ENCODE measurements at regions not wholly inside any gene's neighbourhood (a gene's known extent, or its start where the extent isn't known, plus 50 kb on each side); places are given as distances from the start of the nearest gene placed in this dataset.

DNA sequence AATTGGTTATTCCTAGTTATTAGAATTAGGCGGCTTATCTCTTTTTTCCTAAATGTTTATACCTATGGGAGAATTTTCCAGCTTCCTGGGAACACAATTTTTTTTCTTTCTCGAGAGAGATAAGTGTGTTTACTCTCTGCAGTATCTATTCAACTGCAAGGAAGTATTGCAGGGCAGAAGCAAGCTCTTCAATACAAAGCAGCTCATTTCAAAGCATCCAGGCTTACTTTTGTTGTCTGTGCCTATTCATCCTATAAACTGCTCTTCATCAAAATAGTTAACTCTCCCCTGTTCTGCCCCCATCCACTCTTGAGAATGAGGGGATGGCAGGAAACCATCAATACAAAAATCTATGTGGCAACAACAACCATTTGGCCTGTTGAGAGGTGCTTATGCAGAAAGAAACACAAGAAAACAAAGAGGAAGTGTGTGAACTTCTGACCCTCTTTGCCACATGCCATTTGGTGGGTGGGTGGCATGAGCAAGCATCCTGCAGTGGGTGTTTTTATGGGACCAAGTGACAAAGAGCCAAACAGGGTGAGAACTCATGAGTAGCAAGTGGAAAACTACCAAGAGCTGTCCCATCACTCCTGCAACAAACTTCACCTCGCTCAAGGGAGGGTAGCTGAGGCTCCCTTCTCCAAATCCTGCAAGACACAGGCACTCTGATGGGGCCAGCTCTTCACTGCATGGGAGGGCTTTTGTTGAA lies 50.6 kb upstream of the MRPS6 start:
- no peak for DNase-seq

DNA sequence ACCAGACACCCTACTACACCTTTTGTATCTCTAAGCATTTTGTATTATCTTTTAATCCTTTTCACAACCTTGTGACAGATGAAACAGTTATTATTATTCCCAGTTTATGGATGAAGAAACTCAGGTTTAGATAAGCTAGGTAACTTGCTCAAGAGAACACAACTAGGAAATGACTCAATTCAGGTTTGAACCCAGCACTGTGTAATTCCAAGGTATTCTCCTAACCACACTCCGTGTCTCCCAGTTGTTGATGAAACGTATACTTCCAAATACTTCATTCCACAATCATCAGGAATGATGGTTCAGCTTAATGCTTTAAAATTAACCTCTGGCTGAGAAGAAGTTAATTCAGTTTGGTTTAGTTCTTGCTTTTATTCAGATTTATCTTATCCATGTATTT lies 51.7 kb upstream of the MRPS6 start:
- DNase-seq: no peak

DNA sequence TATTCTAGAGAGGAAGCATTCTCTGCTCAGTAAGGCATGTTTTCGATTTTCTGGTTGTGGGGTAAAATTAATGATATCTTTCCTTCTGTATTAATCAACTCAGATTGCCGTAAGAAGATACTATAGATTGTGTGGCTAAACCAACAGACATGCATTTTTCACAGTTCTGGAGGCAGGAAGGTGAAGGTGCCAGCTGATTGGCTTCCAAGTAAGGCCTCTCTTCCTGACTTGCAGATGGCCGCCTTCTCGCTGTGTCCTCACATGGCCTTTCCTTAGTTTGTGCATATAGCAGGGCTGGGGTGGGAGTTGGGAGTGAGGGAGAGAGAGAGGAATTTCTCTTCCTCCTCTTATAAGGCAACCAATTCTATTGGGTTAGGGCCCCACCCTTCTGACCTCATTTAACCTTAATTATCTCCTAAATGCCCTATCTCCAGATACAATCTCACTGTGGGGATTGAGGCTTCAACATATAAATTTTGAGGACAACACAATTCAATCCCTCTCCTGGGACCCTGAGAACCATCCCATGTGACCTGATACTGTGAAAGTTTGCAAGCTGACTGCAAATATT lies 52.3 kb upstream of the MRPS6 start:
- no peak for DNase-seq

DNA sequence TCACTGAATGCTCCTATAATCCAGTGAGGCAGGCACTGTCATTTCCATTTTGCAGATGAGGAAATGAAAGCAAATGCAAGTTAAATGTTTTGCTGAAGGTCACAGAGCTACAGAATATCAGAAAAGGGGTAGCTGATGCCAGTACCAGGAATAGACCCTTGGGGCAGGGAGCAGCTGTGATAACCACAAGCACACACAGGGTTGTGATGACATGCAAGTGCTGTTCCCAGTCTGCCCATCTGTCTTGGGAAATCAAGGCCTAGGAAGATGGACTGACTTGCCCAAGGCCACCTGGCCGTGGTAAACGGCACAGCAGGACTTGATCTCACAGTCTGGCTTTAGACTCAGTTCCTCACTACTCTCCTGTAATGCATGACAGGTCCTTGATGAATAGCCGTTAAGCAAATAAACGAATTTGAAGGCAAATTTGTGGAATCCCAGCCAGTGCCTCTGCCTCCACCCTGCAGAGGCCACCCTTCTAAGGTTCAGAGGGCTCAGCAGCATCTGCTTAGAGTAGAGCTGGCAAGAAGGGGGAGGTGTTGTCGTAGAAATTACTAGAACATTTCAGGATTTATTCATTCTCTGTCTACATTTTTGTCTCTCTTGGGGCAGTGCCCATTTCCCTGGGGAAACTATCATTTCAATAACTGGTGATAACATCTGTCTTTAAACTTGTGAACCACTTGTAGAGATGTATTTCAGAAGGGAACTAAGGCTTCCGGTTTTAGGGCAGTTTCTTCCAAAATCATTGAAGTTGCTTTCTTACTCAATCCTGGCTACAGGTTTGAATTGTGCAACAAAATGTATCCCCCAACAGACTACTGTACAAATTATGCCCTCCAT lies 53.2 kb upstream of the MRPS6 start:
- DNase-seq: no peak

DNA sequence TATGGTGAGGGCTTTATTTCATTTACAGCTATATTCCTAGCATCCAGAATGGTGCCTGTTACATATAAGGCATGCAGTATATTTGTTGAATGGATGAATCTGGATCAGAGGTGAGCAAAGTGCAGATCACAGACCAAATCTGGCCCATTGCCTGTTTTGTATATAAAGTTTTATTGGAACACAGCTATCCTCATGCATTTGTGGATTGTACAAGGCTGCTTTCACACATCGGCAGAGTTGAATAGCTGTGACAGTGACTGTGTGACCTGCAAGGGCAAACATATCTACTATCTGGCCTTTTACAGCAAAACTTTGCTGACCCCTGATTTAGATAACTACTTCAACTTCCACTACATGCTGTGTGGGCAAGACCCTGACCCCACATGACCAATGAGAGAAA lies 54.0 kb upstream of the MRPS6 start:
- DNase-seq: no peak

DNA sequence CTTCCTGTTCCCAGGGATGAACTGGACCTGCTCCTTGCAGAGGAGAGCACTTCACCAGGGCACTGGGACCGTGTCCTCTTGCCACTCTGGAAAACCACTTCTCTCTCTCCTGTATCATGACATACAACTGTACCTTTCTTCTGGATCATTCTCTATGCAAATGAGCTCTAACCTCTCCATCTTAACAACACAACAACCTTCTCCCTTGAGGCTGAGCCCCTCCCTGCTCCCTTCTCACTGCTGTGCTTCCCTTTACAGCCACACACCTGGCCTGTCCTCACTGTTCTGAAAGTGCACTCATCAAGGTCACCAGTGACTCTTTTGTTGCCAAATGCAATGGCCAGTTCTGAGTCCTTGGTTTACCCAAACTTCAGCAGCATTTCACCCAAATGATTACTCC lies 54.5 kb upstream of the MRPS6 start:
- DNase-seq: no peak

DNA sequence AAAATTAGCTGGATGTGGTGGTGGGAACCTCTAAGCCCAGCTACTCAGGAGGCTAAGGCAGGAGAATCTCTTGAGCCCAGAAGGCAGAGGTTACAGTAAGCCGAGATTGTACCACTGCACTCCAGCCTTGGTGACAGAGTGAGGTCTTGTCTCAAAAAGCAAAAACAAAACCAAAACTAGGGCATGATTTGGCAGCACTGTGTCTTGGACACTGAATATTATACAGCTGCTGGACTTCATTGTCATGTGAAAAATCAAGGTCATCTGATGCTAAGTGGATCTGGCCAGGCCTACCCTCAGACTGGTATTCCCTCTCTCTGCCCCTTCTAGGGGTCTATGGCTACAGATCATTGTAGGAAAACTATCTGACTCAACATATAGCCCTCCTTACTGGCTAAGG lies 55.2 kb upstream of the MRPS6 start:
- DNase-seq: no peak

DNA sequence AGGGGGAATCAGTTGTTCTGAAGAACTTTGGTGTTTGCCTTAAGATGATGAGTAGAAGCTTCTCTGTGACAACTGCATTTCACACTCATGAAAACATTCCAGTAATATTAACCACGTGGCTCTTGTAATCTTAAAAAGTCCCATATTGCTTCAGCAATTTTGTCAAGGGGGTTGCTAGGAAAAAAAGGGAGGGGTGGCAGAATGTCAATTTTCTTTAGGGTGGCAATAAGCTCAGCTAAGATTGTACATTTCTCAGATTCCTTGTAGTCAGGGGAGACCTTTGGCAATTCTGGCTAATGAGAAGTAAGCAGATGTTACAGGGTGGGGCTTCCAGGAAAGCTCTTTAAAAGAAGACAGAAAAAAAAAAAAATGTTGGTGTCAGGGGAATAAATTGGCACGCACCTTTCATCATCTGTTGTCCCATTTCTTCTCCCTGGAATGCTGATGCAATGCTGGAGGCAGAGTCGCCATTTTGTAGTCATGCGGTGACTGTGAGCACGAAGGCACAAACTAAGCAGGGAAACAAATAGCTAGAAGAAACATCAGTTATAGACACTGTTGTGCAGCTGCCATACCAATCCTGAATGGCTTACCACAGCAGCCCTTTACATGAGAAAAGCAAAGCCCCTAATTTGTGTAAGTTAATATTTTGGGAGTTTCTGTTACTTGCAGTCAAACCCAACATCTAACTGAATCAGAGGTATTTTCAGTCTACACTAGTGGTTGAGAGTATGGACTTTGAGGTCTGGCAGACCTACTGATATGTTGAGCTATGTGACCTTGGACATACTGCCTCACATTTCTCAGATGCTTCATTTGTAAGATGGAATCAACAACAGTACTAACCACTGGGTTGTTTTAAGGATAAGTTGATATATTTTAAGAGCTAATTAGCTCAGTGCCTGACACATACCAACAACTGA lies 56.1 kb upstream of the MRPS6 start:
- DNase-seq: no peak

DNA sequence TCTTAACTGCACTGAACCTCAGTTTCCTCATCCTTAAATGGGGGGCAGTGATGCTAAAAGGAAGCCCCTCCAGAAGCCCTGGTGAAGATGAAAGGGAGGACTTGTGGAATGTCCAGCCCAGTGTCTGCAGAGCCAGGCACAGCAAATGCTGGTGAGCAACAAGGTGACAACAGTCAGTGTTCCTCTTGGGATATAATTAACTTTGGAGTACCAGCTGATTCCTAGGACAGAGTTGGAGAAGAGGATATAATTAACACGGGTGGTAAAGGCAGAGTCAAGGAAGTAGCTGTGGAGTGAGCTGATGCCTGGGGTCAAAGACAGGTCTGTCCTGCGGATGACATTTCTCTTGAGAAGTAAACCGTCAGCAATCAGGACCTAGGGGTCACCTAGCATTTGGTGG lies 60.7 kb upstream of the MRPS6 start:
- DNase-seq: no peak

DNA sequence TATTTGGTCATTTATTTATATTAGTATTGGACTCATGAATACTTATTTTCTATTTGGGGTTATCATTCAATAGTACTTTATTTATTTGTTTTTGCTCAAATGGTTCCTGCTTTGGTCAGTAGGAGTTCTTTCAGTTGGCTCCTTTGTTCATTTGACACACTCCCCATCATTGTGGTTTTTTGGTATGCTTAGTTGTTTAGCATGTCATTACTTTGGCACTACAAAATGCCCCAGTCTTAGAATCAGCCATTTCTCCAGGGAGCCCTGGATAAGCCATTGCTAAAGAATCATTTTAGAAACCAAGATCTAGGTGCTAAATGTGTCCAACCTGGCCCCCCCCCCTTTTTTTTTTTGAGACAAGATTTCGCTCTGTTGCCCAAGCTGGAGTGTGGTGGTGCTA lies 61.7 kb upstream of the MRPS6 start:
- DNase-seq: no peak

DNA sequence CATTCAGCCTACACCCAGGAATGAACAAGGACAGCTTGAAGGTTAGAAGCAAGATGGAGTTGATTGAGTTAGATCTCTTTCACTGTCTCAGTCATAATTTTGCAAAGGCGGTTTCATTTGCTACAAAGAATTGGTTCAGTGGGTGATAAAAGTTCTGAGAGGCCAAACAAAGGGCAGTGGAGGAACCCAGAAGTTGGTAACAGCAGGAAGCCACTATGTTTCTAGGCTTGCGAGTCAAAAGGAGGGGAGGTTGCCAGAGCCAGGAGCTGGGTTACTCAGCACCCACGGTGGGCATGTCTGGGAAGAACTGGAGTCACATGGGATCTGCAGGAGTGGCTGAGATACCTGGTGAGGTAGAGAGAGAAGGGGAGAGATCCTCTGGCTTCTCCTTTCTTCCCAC lies 64.2 kb upstream of the MRPS6 start:
- DNase-seq: no peak

DNA sequence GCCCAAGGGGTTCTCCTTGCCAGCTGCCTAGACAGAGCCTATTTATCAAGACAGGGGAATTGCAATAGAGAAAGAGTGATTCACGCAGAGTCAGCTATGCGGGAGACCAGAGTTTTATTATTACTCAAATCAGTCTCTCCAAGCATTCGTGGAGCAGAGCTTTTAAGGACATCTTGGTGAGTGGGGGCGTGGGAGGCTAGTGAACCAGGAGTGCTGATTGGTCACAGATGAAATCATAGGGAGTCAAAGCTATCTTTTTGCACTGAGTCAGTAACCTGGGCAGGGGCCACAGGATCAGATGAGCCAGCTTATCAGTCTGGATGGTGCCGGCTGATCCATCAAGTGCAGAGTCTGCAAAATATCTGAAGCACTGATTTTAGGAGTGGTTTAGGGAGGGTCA lies 64.8 kb upstream of the MRPS6 start:
- DNase-seq: no peak

DNA sequence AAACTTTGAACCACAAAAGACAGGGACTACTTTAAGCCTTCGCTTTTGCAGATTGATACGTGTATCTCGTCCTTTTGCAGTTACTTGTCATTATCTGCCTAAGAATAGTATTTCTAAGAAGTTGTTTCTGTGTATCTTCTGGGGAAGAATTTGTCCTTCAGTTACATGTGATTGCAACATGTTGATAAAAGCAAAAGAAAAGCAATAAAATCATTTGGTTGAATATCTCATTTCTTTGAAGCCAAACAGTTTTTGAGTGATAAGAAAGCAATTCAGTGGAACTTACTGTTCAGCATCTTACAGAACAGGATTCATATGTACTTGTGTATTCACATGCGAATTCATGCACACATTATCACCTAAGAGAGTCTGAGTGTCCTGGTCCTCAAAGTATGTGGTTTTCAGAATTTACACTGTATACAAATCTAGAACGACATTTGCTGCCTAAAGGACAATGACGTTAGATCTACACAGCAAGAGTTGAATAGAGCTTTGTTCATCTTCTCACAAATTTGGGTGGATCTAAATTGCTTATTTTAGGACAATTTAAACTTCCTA lies 66.7 kb upstream of the MRPS6 start:
- DNase-seq: no peak

DNA sequence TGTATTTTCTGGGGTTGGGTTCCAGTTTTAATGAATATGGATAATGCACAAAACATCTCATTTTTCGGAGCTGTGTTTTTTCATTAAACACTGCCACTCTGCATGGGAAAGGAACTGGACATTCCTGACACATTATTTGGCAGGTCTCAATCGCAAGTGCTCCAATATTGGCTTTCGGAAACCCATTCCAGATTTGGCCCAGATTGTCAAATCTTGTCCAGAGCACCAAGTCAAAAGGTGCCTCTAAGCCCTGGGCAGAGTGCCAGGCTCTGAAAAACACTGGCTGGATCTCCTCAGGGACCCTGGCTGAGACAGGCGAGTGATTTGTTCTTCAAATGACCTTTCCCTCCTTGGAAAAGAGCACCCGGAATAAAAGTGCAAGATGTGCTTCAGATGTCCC lies 68.4 kb upstream of the MRPS6 start:
- DNase-seq: no peak

DNA sequence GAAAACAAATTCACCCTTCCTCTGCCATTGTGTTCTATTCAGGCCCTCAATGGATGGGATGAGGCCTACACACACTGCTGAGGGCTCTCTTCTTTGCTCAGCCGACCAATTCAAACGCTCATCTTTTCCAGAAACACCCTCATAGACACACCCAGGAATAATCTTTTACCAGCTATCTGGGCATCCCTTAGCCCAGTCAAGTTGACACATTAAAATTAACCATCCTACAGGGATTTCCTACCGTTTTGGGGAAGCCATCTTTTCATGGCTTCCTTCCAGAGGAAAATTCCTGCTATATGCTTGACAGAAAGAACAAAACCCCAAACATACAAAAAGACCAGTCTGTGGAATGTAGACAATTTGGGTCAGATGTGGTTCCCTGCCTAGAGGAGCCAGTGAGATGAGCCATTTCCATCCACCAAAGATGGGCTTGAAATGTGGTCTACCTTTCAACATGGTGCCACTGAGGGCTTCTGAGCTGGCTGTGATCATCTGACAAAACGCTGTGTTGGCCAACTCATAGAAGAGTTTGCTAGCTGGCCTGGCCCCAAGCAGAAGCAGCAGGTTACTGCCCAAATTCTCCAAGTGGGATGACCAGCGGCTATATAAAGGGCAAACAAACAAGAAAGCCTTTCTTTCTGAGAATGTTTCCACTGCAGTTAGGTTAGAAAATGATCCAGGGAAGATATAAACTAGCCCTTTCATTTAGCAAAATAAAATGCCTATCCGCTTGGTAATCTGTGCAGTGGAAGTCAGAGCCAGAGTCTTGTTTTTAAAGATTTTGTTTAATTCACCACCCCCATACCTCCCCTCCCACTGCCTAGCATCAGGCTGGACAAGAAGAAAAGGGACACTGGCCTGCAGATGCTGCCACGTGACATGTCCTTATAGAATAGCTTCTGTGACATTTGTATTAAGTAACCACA lies 69.1 kb upstream of the MRPS6 start:
- no peak for DNase-seq

DNA sequence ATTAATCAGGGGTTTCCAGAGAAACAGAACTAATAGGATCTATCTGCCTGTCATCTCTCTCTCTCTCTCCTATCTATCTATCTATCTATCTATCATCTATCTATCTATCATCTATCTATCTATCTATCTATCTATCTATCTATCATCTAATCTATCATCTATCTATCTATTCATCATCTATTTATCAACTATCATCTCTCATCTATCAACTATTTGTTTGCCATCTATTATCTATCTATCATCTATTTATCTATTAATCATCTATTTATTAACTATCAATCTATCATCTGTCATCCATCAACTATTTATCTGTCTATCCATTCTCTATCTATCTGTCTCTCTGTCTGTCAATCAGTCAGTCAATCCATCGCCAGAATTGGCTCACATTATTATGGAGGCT lies 70.0 kb upstream of the MRPS6 start:
- no peak for DNase-seq

DNA sequence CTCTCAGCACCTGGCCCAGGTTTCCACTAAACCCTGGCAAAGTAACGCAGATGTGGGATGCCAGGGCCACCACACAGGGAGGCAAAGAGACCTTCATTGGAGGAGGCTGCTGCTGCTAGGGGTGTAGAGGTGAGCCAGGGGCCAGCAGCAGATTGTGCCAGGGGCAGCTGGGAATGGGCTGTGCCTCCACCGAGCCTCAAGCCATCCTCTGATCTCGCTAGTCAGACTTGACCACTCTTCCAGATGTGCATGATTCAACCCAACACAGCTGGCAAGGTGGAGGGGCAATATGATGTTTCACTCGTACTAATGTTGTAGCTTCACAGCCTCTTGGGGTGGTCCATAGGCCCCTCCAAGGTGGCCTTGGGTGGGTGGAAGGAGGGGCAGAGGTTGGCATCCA lies 73.0 kb upstream of the MRPS6 start:
- no peak for DNase-seq

DNA sequence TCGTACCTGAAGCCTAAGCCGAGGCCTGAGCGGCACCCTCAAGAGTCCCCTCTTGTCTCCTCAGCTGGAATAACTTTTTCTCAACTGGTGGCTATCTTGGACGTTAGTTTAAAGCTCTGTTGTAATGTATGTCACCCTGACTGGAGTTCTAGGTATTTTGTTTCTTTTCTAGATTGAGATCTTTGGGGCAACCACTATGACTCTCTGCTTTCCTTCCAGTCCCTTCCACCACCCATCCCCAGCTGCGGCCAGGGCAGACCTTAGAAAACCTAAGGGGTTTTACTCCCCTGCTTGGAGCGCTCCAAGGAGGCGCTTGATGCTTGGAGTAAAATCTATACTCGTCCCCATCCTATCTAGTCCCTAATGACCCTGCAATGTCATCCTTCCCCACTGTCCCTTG lies 74.6 kb upstream of the MRPS6 start:
- no peak for DNase-seq

DNA sequence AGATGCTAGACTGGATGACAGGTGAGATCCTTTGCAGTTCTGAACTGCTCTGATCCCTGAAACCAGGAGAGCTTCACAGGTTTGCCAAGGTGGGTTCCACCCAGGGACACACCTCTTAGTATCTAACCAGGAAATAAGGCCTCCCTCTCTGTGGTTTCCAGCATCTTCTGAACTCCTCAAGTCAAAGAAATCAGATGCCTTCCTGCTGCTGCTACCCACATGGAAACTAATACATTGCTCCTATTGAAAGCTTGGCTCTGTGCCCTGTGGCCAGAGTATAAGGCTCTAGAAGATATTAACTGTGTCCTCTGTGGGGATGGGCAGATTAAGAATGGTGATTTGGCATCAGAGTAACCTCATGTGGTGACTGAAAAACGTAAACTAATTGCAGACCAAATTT lies 75.0 kb upstream of the MRPS6 start:
- DNase-seq: no peak

DNA sequence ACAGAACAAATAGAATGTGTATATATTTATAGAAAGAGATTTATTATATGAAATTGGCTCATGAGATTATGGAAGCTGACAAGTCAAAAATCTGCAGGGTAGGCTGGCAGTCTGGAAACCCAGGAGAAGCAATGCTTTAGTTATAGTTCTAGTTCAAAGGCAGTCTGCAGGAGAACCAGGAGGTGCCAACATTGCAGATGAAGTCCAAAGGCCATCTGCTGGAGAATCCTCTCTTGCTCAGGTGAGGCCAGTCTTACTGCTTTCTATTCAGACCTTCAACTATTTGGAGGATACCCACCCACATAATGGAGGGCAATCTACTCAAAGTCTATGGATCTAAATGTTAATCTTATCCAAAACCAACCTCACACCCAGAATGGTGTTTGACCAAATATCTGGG lies 75.9 kb upstream of the MRPS6 start:
- no peak for DNase-seq

DNA sequence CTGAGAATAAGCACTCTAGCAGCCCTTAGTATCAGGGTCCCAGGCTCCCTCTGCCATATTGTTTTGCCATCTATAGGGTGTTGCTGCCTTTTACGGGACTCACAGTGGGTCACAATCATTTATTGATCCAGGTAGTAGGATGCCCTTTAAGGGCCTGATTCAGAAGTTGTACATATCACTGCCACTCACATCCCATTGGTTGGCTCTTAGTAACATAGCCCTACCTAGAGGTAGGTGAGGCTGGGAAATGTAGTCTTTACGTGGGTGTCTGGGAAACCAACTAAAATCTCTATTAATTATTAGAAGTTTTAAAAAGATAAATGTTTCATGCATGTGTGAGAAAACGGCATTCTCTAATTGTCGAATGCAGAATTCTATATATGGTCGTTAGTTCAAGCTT lies 78.8 kb upstream of the ATP5PO start:
- DNase-seq: no peak
